Ishikawa (cell line): ENCODE measurements at regions not wholly inside any gene's neighbourhood (a gene's known extent, or its start where the extent isn't known, plus 50 kb on each side); places are given as distances from the start of the nearest gene placed in this dataset.
A peak's percentile ranks its signal among the peaks of the same experiment; 100 is the strongest.

ENCODE experiments used
- CEBPB ChIP-seq: IDR thresholded peaks from 2 replicates; pipeline ENCODE4 v1.6.1; 2012
- CREB1 ChIP-seq: IDR thresholded peaks from 2 replicates; pipeline ENCODE4 v1.6.1; 2012; ENCODE audit warnings: low read depth
- EGR1 ChIP-seq: IDR thresholded peaks from 2 replicates; pipeline ENCODE4 v1.6.1; 2012
- EP300 ChIP-seq: IDR thresholded peaks from 2 replicates; pipeline ENCODE4 v1.6.1; 2012; ENCODE audit warnings: borderline replicate concordance
- FOXM1 ChIP-seq: IDR thresholded peaks from 2 replicates; pipeline ENCODE4 v1.6.1; 2012; ENCODE audit warnings: low read depth, borderline replicate concordance
- MAX ChIP-seq: IDR thresholded peaks from 2 replicates; pipeline ENCODE4 v1.6.1; 2012
- NFIC ChIP-seq: IDR thresholded peaks from 2 replicates; pipeline ENCODE4 v1.6.1; 2012
- RAD21 ChIP-seq: IDR thresholded peaks from 2 replicates; pipeline ENCODE4 v1.6.1; 2012; ENCODE audit warnings: low read depth
- TAF1 ChIP-seq: IDR thresholded peaks from 2 replicates; pipeline ENCODE4 v1.6.1; 2012; ENCODE audit warnings: low read depth, mild to moderate bottlenecking
- TCF12 ChIP-seq: IDR thresholded peaks from 2 replicates; pipeline ENCODE4 v1.6.1; 2012; ENCODE audit warnings: low read depth
- TEAD4 ChIP-seq: IDR thresholded peaks from 2 replicates; pipeline ENCODE4 v1.6.1; 2012
- YY1 ChIP-seq: IDR thresholded peaks from 2 replicates; pipeline ENCODE4 v1.6.1; 2012; ENCODE audit warnings: low read depth
- ZBTB7A ChIP-seq: IDR thresholded peaks from 2 replicates; pipeline ENCODE4 v1.6.1; 2012; ENCODE audit warnings: low read depth
- TF ChIP-seq, protein P1 (sequence below): IDR thresholded peaks from 2 replicates; pipeline ENCODE4 v1.6.1; 2012
- TF ChIP-seq, protein P2 (sequence below): IDR thresholded peaks from 2 replicates; pipeline ENCODE4 v1.6.1; 2012; ENCODE audit warnings: low read depth, mild to moderate bottlenecking

GRCh38 chr18:33873112-33873511 is 295.1 kb downstream of the ASXL3 start:
- no peak for TF ChIP-seq EGR1
- no peak for TF ChIP-seq YY1
- no peak for TF ChIP-seq CREB1

GRCh38 chr18:33871363-33872025 is 293.5 kb downstream of the ASXL3 start:
- TF ChIP-seq EGR1: no peak
- TF ChIP-seq NFIC: no peak
- TF ChIP-seq CEBPB: no peak
- TF ChIP-seq TEAD4: no peak

DNA sequence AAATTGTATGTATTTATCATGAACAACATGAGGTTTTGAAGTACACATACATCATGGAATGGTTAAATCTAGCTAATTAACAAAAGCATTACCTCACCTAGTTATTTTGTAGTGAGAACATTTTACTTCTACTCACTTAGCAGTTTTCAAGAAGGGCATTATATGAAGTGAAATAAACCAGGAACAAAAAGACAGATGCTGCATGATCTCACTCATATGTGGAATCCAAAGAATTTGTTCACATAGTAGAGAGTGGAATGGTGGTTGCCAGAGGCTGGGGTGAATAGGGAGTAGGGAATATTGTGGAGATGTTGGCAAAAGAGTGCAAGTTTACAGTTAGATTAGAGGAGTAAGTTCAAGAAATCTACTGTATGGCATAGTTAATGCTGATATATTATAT is 292.0 kb downstream of the ASXL3 start:
- TF ChIP-seq TEAD4: peak; percentile 38; the same call in 1 of the 2 replicates
- TF ChIP-seq EP300: no peak

- TF ChIP-seq MAX (no peak), EGR1 (no peak), EP300 (no peak), TAF1 (no peak)
Measured at GRCh38 chr18:33866386-33866785, 288.4 kb downstream of the ASXL3 start.

DNA sequence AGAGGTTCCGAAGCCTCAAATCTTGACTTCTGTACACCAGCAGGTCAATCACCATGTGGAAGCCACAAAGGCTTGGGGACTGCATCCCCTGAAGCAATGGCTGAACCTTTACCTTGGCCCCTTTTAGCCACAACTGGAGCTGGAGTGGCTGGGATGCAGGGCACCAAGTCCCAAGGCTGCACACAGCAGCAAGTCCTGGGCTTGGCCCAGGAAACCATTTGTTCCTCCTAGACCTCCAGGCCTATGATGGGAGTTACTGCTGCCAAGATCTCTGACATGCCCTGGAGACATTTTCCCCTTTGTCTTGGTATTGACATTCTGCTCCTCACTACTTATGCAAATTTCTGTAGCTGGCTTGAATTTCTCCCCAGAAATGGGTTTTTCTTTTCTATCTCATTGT is 285.9 kb downstream of the ASXL3 start:
- TF ChIP-seq TAF1: no peak
- TF ChIP-seq YY1: no peak
- no peak for TF ChIP-seq FOXM1
- no peak for TF ChIP-seq TCF12
- TF ChIP-seq NFIC: no peak
- no peak for TF ChIP-seq MAX
- TF ChIP-seq, protein P1, sequence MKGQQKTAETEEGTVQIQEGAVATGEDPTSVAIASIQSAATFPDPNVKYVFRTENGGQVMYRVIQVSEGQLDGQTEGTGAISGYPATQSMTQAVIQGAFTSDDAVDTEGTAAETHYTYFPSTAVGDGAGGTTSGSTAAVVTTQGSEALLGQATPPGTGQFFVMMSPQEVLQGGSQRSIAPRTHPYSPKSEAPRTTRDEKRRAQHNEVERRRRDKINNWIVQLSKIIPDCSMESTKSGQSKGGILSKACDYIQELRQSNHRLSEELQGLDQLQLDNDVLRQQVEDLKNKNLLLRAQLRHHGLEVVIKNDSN: no peak
- no peak for TF ChIP-seq CEBPB
- no peak for TF ChIP-seq TEAD4
- no peak for TF ChIP-seq EGR1

DNA sequence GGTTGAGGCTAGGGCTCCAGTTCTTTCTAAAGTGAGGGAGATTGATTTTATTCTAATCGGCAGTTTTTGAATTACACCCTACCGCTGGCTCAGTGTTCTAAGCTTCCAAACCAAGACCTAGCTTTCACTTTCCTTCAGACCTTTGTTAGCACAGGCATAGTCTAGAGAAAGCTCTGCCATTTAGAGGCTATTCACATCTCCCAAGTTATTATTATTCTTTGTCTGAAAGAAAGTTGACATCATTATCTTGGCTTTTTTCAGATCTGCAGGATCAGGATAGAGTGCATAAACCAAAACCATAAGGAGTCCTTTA is 276.8 kb downstream of the ASXL3 start:
- TF ChIP-seq YY1 (no peak), TAF1 (no peak), RAD21 (no peak), EP300 (no peak), TEAD4 (no peak)
- TF ChIP-seq, protein P1: no peak

DNA sequence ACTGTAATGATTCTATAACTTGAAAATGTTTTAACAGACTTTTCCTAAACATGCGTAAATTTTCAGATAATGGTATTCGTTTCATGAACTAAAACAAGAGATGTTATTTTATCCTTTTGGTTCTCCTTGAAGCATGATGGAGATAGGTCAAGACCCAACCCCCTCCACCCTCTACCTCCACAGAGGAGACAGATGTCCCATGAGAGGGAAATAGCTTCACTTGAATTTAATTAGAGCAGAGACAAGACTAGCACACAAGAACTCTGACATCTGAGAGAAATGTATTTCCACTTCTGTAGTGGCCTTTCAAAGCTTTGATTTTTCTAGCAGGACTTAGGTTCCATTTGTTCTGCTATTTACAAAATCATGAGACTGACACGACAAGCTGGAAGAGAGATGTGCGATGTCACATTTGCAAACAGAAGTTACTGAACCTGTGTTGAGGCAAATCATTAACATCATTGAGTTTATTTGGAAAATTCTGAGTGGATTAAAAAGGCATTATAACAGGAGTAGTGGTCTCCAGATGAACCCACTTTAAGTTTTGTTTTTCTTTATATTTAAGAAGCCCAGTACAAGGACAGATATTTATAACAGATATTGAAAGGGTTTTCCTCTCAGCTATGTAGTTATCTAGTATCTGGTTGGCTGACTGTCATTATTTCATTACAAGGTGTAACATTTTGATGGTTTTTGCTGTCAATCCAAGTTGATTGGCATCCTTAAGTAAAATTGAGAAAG is 276.2 kb downstream of the ASXL3 start:
- no peak for TF ChIP-seq TAF1
- TF ChIP-seq, protein P1: no peak
- TF ChIP-seq, protein P2, sequence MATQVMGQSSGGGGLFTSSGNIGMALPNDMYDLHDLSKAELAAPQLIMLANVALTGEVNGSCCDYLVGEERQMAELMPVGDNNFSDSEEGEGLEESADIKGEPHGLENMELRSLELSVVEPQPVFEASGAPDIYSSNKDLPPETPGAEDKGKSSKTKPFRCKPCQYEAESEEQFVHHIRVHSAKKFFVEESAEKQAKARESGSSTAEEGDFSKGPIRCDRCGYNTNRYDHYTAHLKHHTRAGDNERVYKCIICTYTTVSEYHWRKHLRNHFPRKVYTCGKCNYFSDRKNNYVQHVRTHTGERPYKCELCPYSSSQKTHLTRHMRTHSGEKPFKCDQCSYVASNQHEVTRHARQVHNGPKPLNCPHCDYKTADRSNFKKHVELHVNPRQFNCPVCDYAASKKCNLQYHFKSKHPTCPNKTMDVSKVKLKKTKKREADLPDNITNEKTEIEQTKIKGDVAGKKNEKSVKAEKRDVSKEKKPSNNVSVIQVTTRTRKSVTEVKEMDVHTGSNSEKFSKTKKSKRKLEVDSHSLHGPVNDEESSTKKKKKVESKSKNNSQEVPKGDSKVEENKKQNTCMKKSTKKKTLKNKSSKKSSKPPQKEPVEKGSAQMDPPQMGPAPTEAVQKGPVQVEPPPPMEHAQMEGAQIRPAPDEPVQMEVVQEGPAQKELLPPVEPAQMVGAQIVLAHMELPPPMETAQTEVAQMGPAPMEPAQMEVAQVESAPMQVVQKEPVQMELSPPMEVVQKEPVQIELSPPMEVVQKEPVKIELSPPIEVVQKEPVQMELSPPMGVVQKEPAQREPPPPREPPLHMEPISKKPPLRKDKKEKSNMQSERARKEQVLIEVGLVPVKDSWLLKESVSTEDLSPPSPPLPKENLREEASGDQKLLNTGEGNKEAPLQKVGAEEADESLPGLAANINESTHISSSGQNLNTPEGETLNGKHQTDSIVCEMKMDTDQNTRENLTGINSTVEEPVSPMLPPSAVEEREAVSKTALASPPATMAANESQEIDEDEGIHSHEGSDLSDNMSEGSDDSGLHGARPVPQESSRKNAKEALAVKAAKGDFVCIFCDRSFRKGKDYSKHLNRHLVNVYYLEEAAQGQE: no peak
- no peak for TF ChIP-seq MAX
- TF ChIP-seq TCF12: no peak
- no peak for TF ChIP-seq EP300
- no peak for TF ChIP-seq TEAD4
- no peak for TF ChIP-seq ZBTB7A
- no peak for TF ChIP-seq YY1
- TF ChIP-seq RAD21: no peak
- no peak for TF ChIP-seq EGR1
- no peak for TF ChIP-seq CEBPB
- no peak for TF ChIP-seq FOXM1
- TF ChIP-seq NFIC: no peak

DNA sequence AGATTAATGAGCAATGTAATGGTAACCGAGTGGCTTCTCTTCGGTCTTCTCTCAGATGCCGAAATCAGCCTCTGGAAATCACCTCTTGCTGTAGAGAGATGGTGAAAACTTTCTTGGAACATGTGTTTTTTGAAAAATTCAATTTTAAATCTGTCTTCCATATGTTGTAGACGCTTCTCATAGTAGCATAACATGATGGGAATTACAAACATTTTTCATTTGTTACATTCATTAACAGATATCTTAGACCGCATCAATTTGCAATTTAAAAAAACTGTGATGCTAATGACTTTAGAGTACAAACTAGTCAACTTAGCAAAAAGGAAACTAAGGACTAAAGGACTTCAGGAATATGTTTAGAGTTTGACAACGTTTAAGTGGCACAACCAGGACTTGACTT is 275.2 kb downstream of the ASXL3 start:
- TF ChIP-seq EGR1 (no peak), CREB1 (no peak), YY1 (no peak), TCF12 (no peak), ZBTB7A (no peak), EP300 (no peak), MAX (no peak), CEBPB (no peak), NFIC (no peak), RAD21 (no peak), TEAD4 (no peak), TAF1 (no peak), FOXM1 (no peak)
- TF ChIP-seq, protein P1: no peak
- TF ChIP-seq, protein P2: no peak
